HUDEP-2 (cell line): ENCODE measurements at regions not wholly inside any gene's neighbourhood (a gene's known extent, or its start where the extent isn't known, plus 50 kb on each side); places are given as distances from the start of the nearest gene placed in this dataset.

ENCODE experiments used
- DNase-seq, 76 experiments: peaks; one replicate each; lab custom pipeline; 2025; ENCODE audit not compliant: unreplicated experiment in 76 of 76; lab: John Stamatoyannopoulos, UW

- DNase-seq: no peak
Measured at GRCh38 chr4:17188547-17189400, 290.3 kb upstream of the LDB2 start.

- no peak for DNase-seq
Measured at GRCh38 chr4:17188125-17188524, 289.7 kb upstream of the LDB2 start.

- DNase-seq: no peak
Measured at GRCh38 chr4:17187003-17187402, 288.6 kb upstream of the LDB2 start.

- DNase-seq: no peak
Measured at GRCh38 chr4:17182888-17183287, 284.4 kb upstream of the LDB2 start.

GRCh38 chr4:17174751-17175150, 276.3 kb upstream of the LDB2 start:
- DNase-seq: no peak

GRCh38 chr4:17173300-17173699, 274.9 kb upstream of the LDB2 start:
- peak in 1 of 76 experiments; percentile 4 for DNase-seq

GRCh38 chr4:17170131-17170530, 271.7 kb upstream of the LDB2 start:
- DNase-seq: no peak

- DNase-seq: no peak
Measured at GRCh38 chr4:17169699-17170098, 271.3 kb upstream of the LDB2 start.

- no peak for DNase-seq
Measured at GRCh38 chr4:17168571-17168970, 270.1 kb upstream of the LDB2 start.

- DNase-seq: no peak
Measured at GRCh38 chr4:17166954-17167353, 268.5 kb upstream of the LDB2 start.

GRCh38 chr4:17165286-17165685, 266.8 kb upstream of the LDB2 start:
- no peak for DNase-seq

GRCh38 chr4:17164666-17165065, 266.2 kb upstream of the LDB2 start:
- no peak for DNase-seq

GRCh38 chr4:17163156-17163771, 264.8 kb upstream of the LDB2 start:
- DNase-seq: no peak

- DNase-seq: no peak
Measured at GRCh38 chr4:17157304-17157703, 258.9 kb upstream of the LDB2 start.

GRCh38 chr4:17155486-17155885, 257.0 kb upstream of the LDB2 start:
- DNase-seq: no peak

- no peak for DNase-seq
Measured at GRCh38 chr4:17153572-17153971, 255.1 kb upstream of the LDB2 start.

- no peak for DNase-seq
Measured at GRCh38 chr4:17152941-17153540, 254.6 kb upstream of the LDB2 start.

- no peak for DNase-seq
Measured at GRCh38 chr4:17142232-17142711, 243.8 kb upstream of the LDB2 start.

- no peak for DNase-seq
Measured at GRCh38 chr4:17138847-17139246, 240.4 kb upstream of the LDB2 start.

- no peak for DNase-seq
Measured at GRCh38 chr4:17134565-17134964, 236.1 kb upstream of the LDB2 start.

- DNase-seq: no peak
Measured at GRCh38 chr4:17134100-17134499, 235.7 kb upstream of the LDB2 start.

- no peak for DNase-seq
Measured at GRCh38 chr4:17132226-17132625, 233.8 kb upstream of the LDB2 start.
